HG02840 (cell line): ENCODE measurements at regions not wholly inside any gene's neighbourhood (a gene's known extent, or its start where the extent isn't known, plus 50 kb on each side); places are given as distances from the start of the nearest gene placed in this dataset.
"Not testable (repeated sequence)": the region's sequence is repeated elsewhere in the genome, so short reads cannot be mapped to it uniquely, and the experiment has no call there.

ENCODE experiments used
- ATAC-seq: cut with Tn5 transposase; IDR thresholded peaks from one replicate; pipeline ENCODE4 v1.9.1; 2021; ENCODE audit warnings: mild to moderate bottlenecking, moderate library complexity, moderate number of reproducible peaks; ENCODE audit not compliant: unreplicated experiment, low FRiP score

GRCh38 chr13:111702059-111702458 lies 364.9 kb upstream of the SOX1 start:
- not testable (repeated sequence) for ATAC-seq
